ENCODE measurements at regions not wholly inside any gene's neighbourhood (a gene's known extent, or its start where the extent isn't known, plus 50 kb on each side); places are given as distances from the start of the nearest gene placed in this dataset.

DNA sequence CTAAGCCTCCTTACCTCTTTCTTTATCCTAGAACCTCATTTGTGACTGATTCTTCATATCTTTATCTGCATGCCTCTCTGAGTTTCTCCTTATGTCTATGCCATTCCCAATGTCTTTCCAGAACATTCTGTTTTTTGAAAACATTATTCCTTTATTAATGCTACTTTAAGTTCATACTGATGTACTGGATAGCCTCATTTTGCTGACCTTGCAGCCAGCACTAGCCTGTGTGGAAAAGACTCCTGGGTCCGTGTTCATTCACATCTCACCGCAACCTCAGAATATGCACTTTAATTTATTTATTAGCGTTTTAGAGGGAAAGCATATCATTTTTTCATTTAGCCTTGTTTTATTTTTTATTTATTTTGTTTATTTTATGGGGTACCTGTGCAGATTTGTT lies 208.1 kb upstream of the NPVF start:
- Histone ChIP-seq H3K4me3 (ENCODE audit: low read depth in 1 of 2, low read length in 1 of 2) (no peak overlapping the region), H3K4me1 (ENCODE audit: control insufficient read depth in 1 of 2, insufficient read depth in 1 of 2, low read depth in 1 of 2, low read length in 1 of 2) (no peaks in the 10 kb centered on the region), H3K27me3 (no peaks in the 10 kb centered on the region), H3K36me3 (no peaks in the 10 kb centered on the region), H3K27ac (no peak overlapping the region), H3K9me3 (no peaks in the 10 kb centered on the region)
- TF ChIP-seq, protein P1, sequence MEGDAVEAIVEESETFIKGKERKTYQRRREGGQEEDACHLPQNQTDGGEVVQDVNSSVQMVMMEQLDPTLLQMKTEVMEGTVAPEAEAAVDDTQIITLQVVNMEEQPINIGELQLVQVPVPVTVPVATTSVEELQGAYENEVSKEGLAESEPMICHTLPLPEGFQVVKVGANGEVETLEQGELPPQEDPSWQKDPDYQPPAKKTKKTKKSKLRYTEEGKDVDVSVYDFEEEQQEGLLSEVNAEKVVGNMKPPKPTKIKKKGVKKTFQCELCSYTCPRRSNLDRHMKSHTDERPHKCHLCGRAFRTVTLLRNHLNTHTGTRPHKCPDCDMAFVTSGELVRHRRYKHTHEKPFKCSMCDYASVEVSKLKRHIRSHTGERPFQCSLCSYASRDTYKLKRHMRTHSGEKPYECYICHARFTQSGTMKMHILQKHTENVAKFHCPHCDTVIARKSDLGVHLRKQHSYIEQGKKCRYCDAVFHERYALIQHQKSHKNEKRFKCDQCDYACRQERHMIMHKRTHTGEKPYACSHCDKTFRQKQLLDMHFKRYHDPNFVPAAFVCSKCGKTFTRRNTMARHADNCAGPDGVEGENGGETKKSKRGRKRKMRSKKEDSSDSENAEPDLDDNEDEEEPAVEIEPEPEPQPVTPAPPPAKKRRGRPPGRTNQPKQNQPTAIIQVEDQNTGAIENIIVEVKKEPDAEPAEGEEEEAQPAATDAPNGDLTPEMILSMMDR (IDR thresholded peaks at IDR 0.05) = no peak

- no peak overlapping the region for H3K4me3 ChIP-seq (ENCODE audit: low read depth in 1 of 2, low read length in 1 of 2)
- H3K4me1 ChIP-seq (ENCODE audit: control insufficient read depth in 1 of 2, insufficient read depth in 1 of 2, low read depth in 1 of 2, low read length in 1 of 2) = no peaks in the 10 kb centered on the region
- H3K36me3 ChIP-seq = no peaks in the 10 kb centered on the region
- H3K9me3 ChIP-seq = no peaks in the 10 kb centered on the region
- no peaks in the 10 kb centered on the region for H3K27me3 ChIP-seq
- H3K27ac ChIP-seq = no peak overlapping the region
- TF ChIP-seq, protein P1 (IDR thresholded peaks at IDR 0.05) = no peak
Observed at GRCh38 chr7:25437308-25437707, 209.0 kb upstream of the NPVF start.

- Histone ChIP-seq H3K27ac (no peak overlapping the region), H3K36me3 (no peaks in the 10 kb centered on the region), H3K27me3 (no peaks in the 10 kb centered on the region), H3K4me1 (ENCODE audit: control insufficient read depth in 1 of 2, insufficient read depth in 1 of 2, low read depth in 1 of 2, low read length in 1 of 2) (no peaks in the 10 kb centered on the region), H3K9me3 (no peaks in the 10 kb centered on the region), H3K4me3 (ENCODE audit: low read depth in 1 of 2, low read length in 1 of 2) (no peak overlapping the region)
- TF ChIP-seq, protein P1 (IDR thresholded peaks at IDR 0.05) = no peak
Observed at GRCh38 chr7:25444991-25445390, 216.7 kb upstream of the NPVF start.

GRCh38 chr7:25448301-25448700 lies 220.0 kb upstream of the NPVF start:
- no peaks in the 10 kb centered on the region for H3K9me3 ChIP-seq
- TF ChIP-seq, protein P1 (IDR thresholded peaks at IDR 0.05) = no peak
- no peak overlapping the region for H3K27ac ChIP-seq

DNA sequence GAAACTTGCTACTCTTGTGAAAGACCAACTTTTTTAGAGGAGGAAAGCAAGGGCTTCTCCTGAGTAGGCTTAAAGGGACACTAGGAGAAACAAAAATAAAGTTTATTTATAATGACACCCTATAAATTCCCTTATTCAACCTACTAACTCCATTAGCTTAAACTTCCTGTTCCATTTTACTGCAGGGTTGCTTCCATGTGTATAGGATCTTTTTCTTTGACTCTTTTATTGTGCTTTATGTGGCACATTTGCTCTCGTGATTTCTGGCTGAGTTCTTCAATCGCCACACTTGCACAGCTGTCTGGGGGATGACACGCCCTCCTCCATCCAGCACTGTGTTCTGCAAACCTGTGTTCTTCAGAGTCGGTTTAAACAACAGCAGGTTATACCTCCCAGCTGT lies 225.7 kb upstream of the NPVF start:
- TF ChIP-seq, protein P1 (IDR thresholded peaks at IDR 0.05) = no peak
- Histone ChIP-seq H3K36me3 (no peaks in the 10 kb centered on the region), H3K27me3 (no peaks in the 10 kb centered on the region), H3K4me1 (ENCODE audit: control insufficient read depth in 1 of 2, insufficient read depth in 1 of 2, low read depth in 1 of 2, low read length in 1 of 2) (no peaks in the 10 kb centered on the region), H3K9me3 (no peaks in the 10 kb centered on the region), H3K27ac (no peak overlapping the region), H3K4me3 (ENCODE audit: low read depth in 1 of 2, low read length in 1 of 2) (no peak overlapping the region)

More at GRCh38 chr7:25448301-25448700, 220.0 kb upstream of the NPVF start:
- Histone ChIP-seq H3K27me3 (no peaks in the 10 kb centered on the region), H3K36me3 (no peaks in the 10 kb centered on the region), H3K4me3 (ENCODE audit: low read depth in 1 of 2, low read length in 1 of 2) (no peak overlapping the region), H3K4me1 (ENCODE audit: control insufficient read depth in 1 of 2, insufficient read depth in 1 of 2, low read depth in 1 of 2, low read length in 1 of 2) (no peaks in the 10 kb centered on the region)

DNA sequence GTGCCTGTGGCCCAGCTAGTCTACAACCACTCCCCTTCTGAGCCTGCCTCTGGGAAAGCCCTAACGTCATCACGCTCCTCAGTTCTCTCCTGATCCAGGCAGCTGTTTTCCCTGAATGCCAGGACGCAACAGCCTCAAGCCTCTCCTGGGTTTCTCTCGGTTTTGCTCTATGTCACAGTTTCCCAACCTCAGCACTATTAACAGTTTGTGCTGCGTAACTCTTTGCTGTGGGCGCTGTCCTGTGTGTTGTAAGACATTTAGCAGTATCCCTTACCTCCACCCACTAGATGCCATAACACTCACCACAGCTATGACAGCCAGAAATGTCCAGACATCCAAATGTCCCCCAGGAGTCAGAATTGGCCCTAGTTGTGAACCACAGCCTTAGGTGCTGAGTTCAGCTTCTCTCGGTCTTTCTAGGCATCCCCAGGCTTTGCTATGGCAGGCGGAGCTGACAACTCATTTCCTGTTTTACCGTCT lies 226.3 kb upstream of the NPVF start:
- Histone ChIP-seq H3K4me3 (ENCODE audit: low read depth in 1 of 2, low read length in 1 of 2) (no peak overlapping the region), H3K27ac (no peak overlapping the region), H3K36me3 (no peaks in the 10 kb centered on the region), H3K4me1 (ENCODE audit: control insufficient read depth in 1 of 2, insufficient read depth in 1 of 2, low read depth in 1 of 2, low read length in 1 of 2) (no peaks in the 10 kb centered on the region), H3K9me3 (no peaks in the 10 kb centered on the region), H3K27me3 (no peaks in the 10 kb centered on the region)
- TF ChIP-seq, protein P1 (IDR thresholded peaks at IDR 0.05) = no peak

Data from neutrophil (primary cell).